Left ventricle myocardium inferior (tissue), 1 donor: ENCODE measurements at regions not wholly inside any gene's neighbourhood (a gene's known extent, or its start where the extent isn't known, plus 50 kb on each side); places are given as distances from the start of the nearest gene placed in this dataset.

Experiments
- DNase-seq: peaks from one replicate; pipeline ENCODE4 v3.0.0-alpha.2; 2020
- H3K27ac ChIP-seq: fragments of 200-600 bp; replicated peaks from 2 replicates; pipeline ENCODE4 v1.8.0; 2021
- H3K27me3 ChIP-seq: fragments of 200-600 bp; 2 replicates; pipeline ENCODE4 v1.8.0; 2021; ENCODE audit warnings: low read depth
- H3K36me3 ChIP-seq: fragments of 200-600 bp; 2 replicates; pipeline ENCODE4 v1.8.0; 2021
- H3K4me1 ChIP-seq: fragments of 200-600 bp; 2 replicates; pipeline ENCODE4 v1.8.0; 2021
- H3K4me3 ChIP-seq: fragments of 200-600 bp; 2 replicates; pipeline ENCODE4 v1.8.0; 2021; ENCODE audit warnings: mild to moderate bottlenecking, moderate library complexity
- H3K9me3 ChIP-seq: fragments of 200-600 bp; replicated peaks from 2 replicates; pipeline ENCODE4 v1.8.0; 2021
- CTCF ChIP-seq: fragments of 200-600 bp; IDR thresholded peaks from 2 replicates; pipeline ENCODE4 v1.8.0; 2021; ENCODE audit warnings: antibody characterized with exemption, mild to moderate bottlenecking, borderline replicate concordance
- intact Hi-C: fragments of 100-400 bp; cut with micrococcal nuclease; formaldehyde crosslinking; loops from one replicate; pipeline ENCODE4 v1.11.0; 2022
- donor health status: DM: no; HTN: yes; CAD: no; lungs with severe emphysema.

GRCh38 chr9:22773501-22774220 lies 327.0 kb downstream of the DMRTA1 start:
- H3K9me3 ChIP-seq, result no peaks in the 10 kb centered on the region
- TF ChIP-seq CTCF, result no peak
- H3K36me3 ChIP-seq, result no peaks in the 10 kb centered on the region
- no peak for DNase-seq
- no peaks in the 10 kb centered on the region for H3K27me3 ChIP-seq
- intact Hi-C loops, result no loop called here
- H3K4me3 ChIP-seq, result no peak overlapping the region
- no peak overlapping the region for H3K27ac ChIP-seq
- H3K4me1 ChIP-seq, result no peaks in the 10 kb centered on the region

GRCh38 chr9:22790329-22790728 lies 343.7 kb downstream of the DMRTA1 start:
- Histone ChIP-seq H3K4me3 (no peak overlapping the region), H3K27me3 (no peaks in the 10 kb centered on the region), H3K36me3 (no peaks in the 10 kb centered on the region), H3K9me3 (peaks cover 10% of the 10 kb centered on the region), H3K4me1 (no peaks in the 10 kb centered on the region), H3K27ac (no peak overlapping the region)
- DNase-seq, result no peak
- no peak for TF ChIP-seq CTCF
- intact Hi-C loops, result no loop called here

- no peak overlapping the region for H3K4me3 ChIP-seq
- H3K27me3 ChIP-seq, result no peaks in the 10 kb centered on the region
- H3K36me3 ChIP-seq, result no peaks in the 10 kb centered on the region
- TF ChIP-seq CTCF, result no peak
- intact Hi-C loops, result no loop called here
- DNase-seq, result no peak
- H3K27ac ChIP-seq, result no peak overlapping the region
- H3K4me1 ChIP-seq, result no peaks in the 10 kb centered on the region
- peaks cover 9% of the 10 kb centered on the region for H3K9me3 ChIP-seq
Observed at GRCh38 chr9:22808876-22809275, 362.3 kb downstream of the DMRTA1 start.

GRCh38 chr9:22809371-22809770 lies 362.7 kb downstream of the DMRTA1 start:
- H3K4me3 ChIP-seq, result no peak overlapping the region
- intact Hi-C loops, result no loop called here

GRCh38 chr9:22813529-22813928 lies 366.9 kb downstream of the DMRTA1 start:
- intact Hi-C loops, result no loop called here
- no peaks in the 10 kb centered on the region for H3K27me3 ChIP-seq
- no peaks in the 10 kb centered on the region for H3K9me3 ChIP-seq
- DNase-seq, result no peak
- H3K4me1 ChIP-seq, result no peaks in the 10 kb centered on the region
- H3K4me3 ChIP-seq, result no peak overlapping the region
- TF ChIP-seq CTCF, result no peak
- no peak overlapping the region for H3K27ac ChIP-seq
- H3K36me3 ChIP-seq, result no peaks in the 10 kb centered on the region

More at GRCh38 chr9:22809371-22809770, 362.7 kb downstream of the DMRTA1 start:
- Histone ChIP-seq H3K27ac (no peak overlapping the region), H3K4me1 (no peaks in the 10 kb centered on the region), H3K36me3 (no peaks in the 10 kb centered on the region), H3K27me3 (no peaks in the 10 kb centered on the region), H3K9me3 (peaks cover 4% of the 10 kb centered on the region)
- no peak for TF ChIP-seq CTCF
- no peak for DNase-seq
